ENCODE measurements at regions not wholly inside any gene's neighbourhood (a gene's known extent, or its start where the extent isn't known, plus 50 kb on each side); places are given as distances from the start of the nearest gene placed in this dataset.
A peak's percentile ranks its signal among the peaks of the same experiment; 100 is the strongest.

DNA sequence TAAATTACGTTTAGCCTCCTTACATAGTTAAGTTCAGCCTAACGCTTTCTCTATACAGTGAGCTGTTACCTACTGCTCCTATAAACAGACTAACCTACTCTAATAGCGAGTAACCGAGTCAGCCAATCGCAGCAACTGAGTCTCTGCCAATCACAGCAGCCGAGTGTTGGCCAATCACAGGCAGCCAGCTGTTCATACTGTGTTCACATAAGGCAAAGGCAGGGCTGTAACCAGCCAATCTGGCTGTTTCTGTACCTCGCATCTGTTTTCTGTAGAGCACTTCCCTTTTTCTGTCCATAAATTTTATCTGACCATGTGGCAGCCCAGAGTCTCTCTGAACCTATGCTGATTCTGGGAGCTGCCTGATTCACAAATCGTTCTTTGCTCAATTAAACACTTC, 263.9 kb upstream of the JARID2 start:
- intact Hi-C loops (cut with micrococcal nuclease): no loop called here
- H3K27ac Mint-ChIP-seq: no peak overlapping the region
- peaks cover 0 to 13% (median 7%) of the 10 kb centered on the region in 5 donors for H3K27me3 Mint-ChIP-seq
- no peak overlapping the region for H3K4me3 Mint-ChIP-seq
- peaks cover 0 to 2% (median 0%) of the 10 kb centered on the region in 11 donors for H3K9me3 Mint-ChIP-seq
- Histone ChIP-seq H3K27ac (ENCODE audit: low read depth, low read length) (no peak overlapping the region), H3K4me3 (ENCODE audit: low read length) (no peak overlapping the region), H3K9me3 (ENCODE audit: control insufficient read depth in 2 of 3, low read length in 3 of 3) (no peaks in the 10 kb centered on the region), H3K36me3 (ENCODE audit: control insufficient read depth in 2 of 3, insufficient read depth in 3 of 3, low read length in 3 of 3) (no peaks in the 10 kb centered on the region), H3K27me3 (ENCODE audit: control insufficient read depth in 2 of 2, insufficient read depth in 2 of 2, low read length in 2 of 2) (no peaks in the 10 kb centered on the region), H3K4me1 (ENCODE audit: control insufficient read depth in 2 of 2, insufficient read depth in 2 of 2, low read length in 2 of 2) (no peaks in the 10 kb centered on the region)
- ChIA-PET CTCF (no interaction called here), POLR2A (no interaction called here)
- no peak for DNase-seq
- H3K36me3 Mint-ChIP-seq: peaks cover 0 to 3% (median 0%) of the 10 kb centered on the region in 5 donors
- peaks cover 0 to 6% (median 0%) of the 10 kb centered on the region in 7 donors for H3K4me1 Mint-ChIP-seq
- peak; percentile 40 for ATAC-seq

DNA sequence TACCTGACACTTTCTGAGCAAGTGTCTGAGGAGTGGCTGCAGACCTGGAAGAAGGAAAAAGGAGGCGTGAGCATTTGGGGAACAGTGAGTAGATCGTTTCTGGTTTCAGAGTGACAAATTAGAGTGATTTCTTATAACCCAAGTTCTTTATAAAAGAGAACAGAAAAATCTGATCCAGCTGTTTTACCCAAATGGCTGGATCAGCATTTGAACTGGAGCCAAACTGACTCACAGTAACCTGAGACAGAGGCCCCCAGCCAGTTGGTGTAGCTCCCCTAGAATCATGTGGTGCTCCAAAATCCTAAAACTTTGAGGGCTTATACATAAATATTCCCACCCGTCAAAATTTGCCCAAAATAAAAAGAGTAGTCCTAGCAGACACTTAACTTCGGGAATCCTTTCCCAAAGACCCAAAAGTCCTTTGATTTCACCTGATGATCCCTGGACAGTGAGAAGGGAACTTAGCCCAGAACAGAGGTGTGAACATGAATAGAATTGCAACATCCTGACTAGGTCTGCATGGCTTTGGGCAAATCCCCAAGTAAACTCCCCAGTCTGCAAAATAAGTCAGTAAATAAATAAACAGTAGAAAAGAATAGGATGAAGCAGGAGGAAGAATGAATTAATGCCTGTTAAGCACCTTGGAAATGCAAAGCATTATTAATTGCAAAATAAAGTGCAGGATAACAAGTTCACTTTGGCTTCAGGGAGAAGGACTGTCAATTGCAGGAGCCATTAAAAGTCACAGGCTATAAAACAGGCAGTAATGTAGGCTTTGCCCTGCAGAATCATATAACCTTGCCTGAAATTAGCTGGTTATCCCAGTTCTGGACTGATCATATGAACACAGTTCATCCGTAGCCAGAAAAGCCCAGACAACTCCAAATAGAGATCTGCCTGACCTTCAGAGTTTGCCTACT, 262.0 kb upstream of the JARID2 start:
- ChIA-PET POLR2A (no interaction called here), CTCF (no interaction called here)
- no peak for ATAC-seq

DNA sequence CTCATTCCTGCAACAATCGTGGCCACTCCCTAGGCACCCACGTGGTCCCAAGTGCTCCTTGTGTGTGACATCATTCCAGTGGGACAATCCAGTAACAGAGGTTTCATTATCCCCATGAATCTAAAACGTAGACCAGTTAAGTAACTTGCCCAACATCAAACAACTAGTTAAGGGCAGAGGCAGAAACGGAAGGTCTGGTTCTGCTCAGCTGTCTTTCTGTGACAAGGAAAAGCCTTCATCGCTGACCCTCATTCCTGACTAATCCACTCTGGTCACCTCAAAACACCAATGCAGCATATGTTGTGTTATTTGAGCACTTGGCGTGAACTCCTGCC, 261.4 kb upstream of the JARID2 start:
- intact Hi-C loops (cut with micrococcal nuclease): no loop called here
- no peak for DNase-seq
- Mint-ChIP-seq H3K9me3 (peaks cover 0 to 2% (median 0%) of the 10 kb centered on the region in 11 donors), H3K36me3 (peaks cover 0 to 3% (median 0%) of the 10 kb centered on the region in 5 donors), H3K4me1 (peaks cover 0 to 6% (median 0%) of the 10 kb centered on the region in 7 donors), H3K4me3 (no peak overlapping the region), H3K27me3 (peaks cover 0 to 13% (median 7%) of the 10 kb centered on the region in 5 donors), H3K27ac (no peak overlapping the region)
- POLR2A ChIA-PET: no interaction called here
- CTCF ChIA-PET: no interaction called here
- Histone ChIP-seq H3K4me1 (ENCODE audit: control insufficient read depth in 2 of 2, insufficient read depth in 2 of 2, low read length in 2 of 2) (no peaks in the 10 kb centered on the region), H3K27ac (ENCODE audit: low read depth, low read length) (no peak overlapping the region), H3K4me3 (ENCODE audit: low read length) (no peak overlapping the region), H3K36me3 (ENCODE audit: control insufficient read depth in 2 of 3, insufficient read depth in 3 of 3, low read length in 3 of 3) (no peaks in the 10 kb centered on the region), H3K27me3 (ENCODE audit: control insufficient read depth in 2 of 2, insufficient read depth in 2 of 2, low read length in 2 of 2) (no peaks in the 10 kb centered on the region), H3K9me3 (ENCODE audit: control insufficient read depth in 2 of 3, low read length in 3 of 3) (no peaks in the 10 kb centered on the region)
- ATAC-seq: no peak

More for the DNA sequence above, 262.0 kb upstream of the JARID2 start:
- no peaks in the 10 kb centered on the region for H3K36me3 ChIP-seq (ENCODE audit: control insufficient read depth in 2 of 3, insufficient read depth in 3 of 3, low read length in 3 of 3)
- H3K4me1 ChIP-seq (ENCODE audit: control insufficient read depth in 2 of 2, insufficient read depth in 2 of 2, low read length in 2 of 2): no peaks in the 10 kb centered on the region
- H3K4me3 ChIP-seq (ENCODE audit: low read length): no peak overlapping the region
- Mint-ChIP-seq H3K4me1 (peaks cover 0 to 6% (median 0%) of the 10 kb centered on the region in 7 donors), H3K27ac (no peak overlapping the region), H3K9me3 (peaks cover 0 to 2% (median 0%) of the 10 kb centered on the region in 11 donors), H3K4me3 (no peak overlapping the region), H3K27me3 (peaks cover 0 to 13% (median 7%) of the 10 kb centered on the region in 5 donors), H3K36me3 (peaks cover 0 to 3% (median 0%) of the 10 kb centered on the region in 5 donors)
- no peak overlapping the region for H3K27ac ChIP-seq (ENCODE audit: low read depth, low read length)
- no peak for DNase-seq
- no peaks in the 10 kb centered on the region for H3K27me3 ChIP-seq (ENCODE audit: control insufficient read depth in 2 of 2, insufficient read depth in 2 of 2, low read length in 2 of 2)
- intact Hi-C loops (cut with micrococcal nuclease): no loop called here
- no peaks in the 10 kb centered on the region for H3K9me3 ChIP-seq (ENCODE audit: control insufficient read depth in 2 of 3, low read length in 3 of 3)

DNA sequence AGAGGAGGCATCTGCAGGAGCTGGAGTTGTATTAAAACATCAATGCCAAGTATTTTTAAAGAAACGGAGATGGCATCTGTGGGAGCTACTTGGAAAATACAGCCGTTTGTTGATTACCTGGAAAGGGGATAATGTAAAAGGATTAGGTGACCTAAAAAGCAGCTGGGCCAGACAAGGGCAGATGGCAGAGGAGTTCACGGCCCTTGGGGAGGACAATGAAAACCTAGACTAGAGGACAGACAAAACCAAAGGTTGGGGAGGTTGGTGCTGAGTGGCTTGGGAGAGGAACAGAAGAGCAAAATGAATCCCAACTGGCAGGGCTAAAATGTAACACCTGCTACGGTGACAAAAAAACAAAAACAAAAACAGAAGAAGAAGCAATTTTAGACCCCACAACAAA, 260.5 kb upstream of the JARID2 start:
- CTCF ChIA-PET: no interaction called here
- POLR2A ChIA-PET: no interaction called here

DNA sequence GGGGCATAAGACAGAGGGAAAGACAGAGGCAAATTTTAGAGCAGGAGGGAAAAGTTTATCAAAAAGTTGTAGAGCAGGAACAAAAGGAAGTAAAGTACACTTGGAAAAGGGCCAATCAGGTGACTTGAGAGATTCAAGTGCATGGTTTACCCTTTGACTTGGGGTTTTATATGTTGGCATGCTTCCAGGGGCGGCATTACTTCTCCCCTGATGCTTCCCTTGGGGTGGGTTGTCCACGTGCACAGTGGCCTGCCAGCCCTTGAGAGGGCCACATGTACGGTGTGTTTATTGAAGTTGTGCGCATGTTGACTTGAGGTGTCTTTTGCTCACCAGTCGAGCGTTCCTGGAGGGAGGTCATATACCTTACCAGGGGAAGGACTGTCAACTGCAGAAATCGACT, 259.5 kb upstream of the JARID2 start:
- POLR2A ChIA-PET: no interaction called here
- Mint-ChIP-seq H3K27me3 (peaks cover 0 to 13% (median 7%) of the 10 kb centered on the region in 5 donors), H3K4me3 (no peak overlapping the region), H3K9me3 (no peaks in the 10 kb centered on the region), H3K27ac (no peak overlapping the region), H3K4me1 (peaks cover 0 to 6% (median 0%) of the 10 kb centered on the region in 7 donors), H3K36me3 (no peaks in the 10 kb centered on the region)
- H3K4me1 ChIP-seq (ENCODE audit: control insufficient read depth in 2 of 2, insufficient read depth in 2 of 2, low read length in 2 of 2): no peaks in the 10 kb centered on the region
- ATAC-seq (no peak), DNase-seq (no peak)
- no peaks in the 10 kb centered on the region for H3K36me3 ChIP-seq (ENCODE audit: control insufficient read depth in 2 of 3, insufficient read depth in 3 of 3, low read length in 3 of 3)
- CTCF ChIA-PET: no interaction called here
- H3K27ac ChIP-seq (ENCODE audit: low read depth, low read length): no peak overlapping the region
- no peak overlapping the region for H3K4me3 ChIP-seq (ENCODE audit: low read length)
- H3K27me3 ChIP-seq (ENCODE audit: control insufficient read depth in 2 of 2, insufficient read depth in 2 of 2, low read length in 2 of 2): no peaks in the 10 kb centered on the region
- no peaks in the 10 kb centered on the region for H3K9me3 ChIP-seq (ENCODE audit: control insufficient read depth in 2 of 3, low read length in 3 of 3)
- intact Hi-C loops (cut with micrococcal nuclease): no loop called here

More for the DNA sequence above, 260.5 kb upstream of the JARID2 start:
- Histone ChIP-seq H3K9me3 (ENCODE audit: control insufficient read depth in 2 of 3, low read length in 3 of 3) (no peaks in the 10 kb centered on the region), H3K36me3 (ENCODE audit: control insufficient read depth in 2 of 3, insufficient read depth in 3 of 3, low read length in 3 of 3) (no peaks in the 10 kb centered on the region), H3K27me3 (ENCODE audit: control insufficient read depth in 2 of 2, insufficient read depth in 2 of 2, low read length in 2 of 2) (no peaks in the 10 kb centered on the region), H3K4me1 (ENCODE audit: control insufficient read depth in 2 of 2, insufficient read depth in 2 of 2, low read length in 2 of 2) (no peaks in the 10 kb centered on the region), H3K4me3 (ENCODE audit: low read length) (no peak overlapping the region), H3K27ac (ENCODE audit: low read depth, low read length) (no peak overlapping the region)
- no peaks in the 10 kb centered on the region for H3K36me3 Mint-ChIP-seq
- intact Hi-C loops (cut with micrococcal nuclease): no loop called here
- no peaks in the 10 kb centered on the region for H3K9me3 Mint-ChIP-seq
- peak overlapping the region in 1 of 9 donors; percentile 4 for H3K27ac Mint-ChIP-seq
- H3K4me1 Mint-ChIP-seq: peaks cover 0 to 6% (median 0%) of the 10 kb centered on the region in 7 donors
- ATAC-seq (no peak), DNase-seq (no peak)
- H3K4me3 Mint-ChIP-seq: no peak overlapping the region
- H3K27me3 Mint-ChIP-seq: peaks cover 0 to 13% (median 7%) of the 10 kb centered on the region in 5 donors

DNA sequence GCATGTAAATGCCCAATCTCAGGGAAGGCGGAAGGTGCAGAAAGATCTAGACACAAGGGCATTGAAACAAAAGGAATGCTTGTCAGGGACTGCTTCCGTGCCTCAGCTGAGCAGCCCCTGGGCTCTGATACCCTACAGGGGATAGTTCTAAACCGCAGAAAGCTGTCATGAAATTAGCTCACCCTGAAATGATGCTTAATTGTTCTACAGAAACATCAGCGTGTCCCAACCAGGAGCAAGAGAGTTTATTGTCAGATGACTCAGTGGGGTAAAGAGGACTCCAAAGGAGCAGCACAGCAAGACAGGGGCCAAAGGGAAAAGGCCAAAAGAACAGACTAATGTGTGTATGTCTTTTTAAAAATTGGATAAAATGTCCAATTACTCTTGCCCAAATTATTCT, 258.4 kb upstream of the JARID2 start:
- H3K4me3 ChIP-seq (ENCODE audit: low read length): no peak overlapping the region
- ChIA-PET POLR2A (interaction anchor here (0.6 kb wide), 1 partner anchor 12 kb away, joined by 3 read pairs; no protein-coding TSS in a partner anchor), CTCF (interaction anchor here (0.7 kb wide), 1 partner anchor 12 kb away, joined by 3 read pairs; no protein-coding TSS in a partner anchor)
- Mint-ChIP-seq H3K4me1 (peaks cover 0 to 3% (median 0%) of the 10 kb centered on the region in 7 donors), H3K36me3 (no peaks in the 10 kb centered on the region), H3K9me3 (no peaks in the 10 kb centered on the region), H3K27me3 (peaks cover 0 to 13% (median 5%) of the 10 kb centered on the region in 5 donors), H3K4me3 (no peak overlapping the region), H3K27ac (no peak overlapping the region)
- no peaks in the 10 kb centered on the region for H3K27me3 ChIP-seq (ENCODE audit: control insufficient read depth in 2 of 2, insufficient read depth in 2 of 2, low read length in 2 of 2)
- no peaks in the 10 kb centered on the region for H3K36me3 ChIP-seq (ENCODE audit: control insufficient read depth in 2 of 3, insufficient read depth in 3 of 3, low read length in 3 of 3)
- ATAC-seq (no peak), DNase-seq (no peak)
- H3K9me3 ChIP-seq (ENCODE audit: control insufficient read depth in 2 of 3, low read length in 3 of 3): no peaks in the 10 kb centered on the region
- H3K4me1 ChIP-seq (ENCODE audit: control insufficient read depth in 2 of 2, insufficient read depth in 2 of 2, low read length in 2 of 2): no peaks in the 10 kb centered on the region
- H3K27ac ChIP-seq (ENCODE audit: low read depth, low read length): no peak overlapping the region
- intact Hi-C loops (cut with micrococcal nuclease): no loop called here

DNA sequence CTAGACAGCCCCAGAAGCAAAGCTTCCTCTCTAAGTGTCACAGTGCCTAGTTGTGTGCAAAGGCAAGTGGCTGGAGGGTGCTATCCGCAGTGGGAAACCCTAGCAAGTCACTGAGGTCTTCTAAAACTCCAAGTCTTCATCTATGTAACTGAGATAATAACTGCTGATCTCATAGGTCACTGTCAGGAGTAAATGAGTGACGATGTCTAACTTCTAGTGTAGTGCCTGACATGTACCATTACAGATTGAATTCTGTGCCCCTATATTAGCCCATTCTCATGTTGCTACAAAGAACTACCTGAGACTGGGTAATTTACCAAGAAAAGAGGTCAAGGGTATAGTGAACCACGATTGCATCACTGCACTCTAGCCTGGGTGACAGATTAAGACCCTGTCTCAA, 253.5 kb upstream of the JARID2 start:
- no peak overlapping the region for H3K4me3 ChIP-seq (ENCODE audit: low read length)
- POLR2A ChIA-PET: no interaction called here
- DNase-seq: no peak
- intact Hi-C loops (cut with micrococcal nuclease): no loop called here
- H3K27ac Mint-ChIP-seq: no peak overlapping the region
- H3K27ac ChIP-seq (ENCODE audit: low read depth, low read length): no peak overlapping the region
- no peaks in the 10 kb centered on the region for H3K4me1 Mint-ChIP-seq
- no peak for ATAC-seq
- no peaks in the 10 kb centered on the region for H3K36me3 ChIP-seq (ENCODE audit: control insufficient read depth in 2 of 3, insufficient read depth in 3 of 3, low read length in 3 of 3)
- no peaks in the 10 kb centered on the region for H3K36me3 Mint-ChIP-seq
- no peaks in the 10 kb centered on the region for H3K27me3 Mint-ChIP-seq
- no peaks in the 10 kb centered on the region for H3K9me3 ChIP-seq (ENCODE audit: control insufficient read depth in 2 of 3, low read length in 3 of 3)
- CTCF ChIA-PET: no interaction called here
- no peak overlapping the region for H3K4me3 Mint-ChIP-seq
- no peaks in the 10 kb centered on the region for H3K9me3 Mint-ChIP-seq
- H3K27me3 ChIP-seq (ENCODE audit: control insufficient read depth in 2 of 2, insufficient read depth in 2 of 2, low read length in 2 of 2): no peaks in the 10 kb centered on the region
- H3K4me1 ChIP-seq (ENCODE audit: control insufficient read depth in 2 of 2, insufficient read depth in 2 of 2, low read length in 2 of 2): no peaks in the 10 kb centered on the region

All from naive thymus-derived CD4-positive, alpha-beta T cell (primary cell).